GM10266 (cell line): ENCODE measurements at regions not wholly inside any gene's neighbourhood (a gene's known extent, or its start where the extent isn't known, plus 50 kb on each side); places are given as distances from the start of the nearest gene placed in this dataset.
A peak's percentile ranks its signal among the peaks of the same experiment; 100 is the strongest.

Source experiments
- DNase-seq: peaks from one replicate; pipeline ENCODE4 v3.0.0; 2012; ENCODE audit errors: extremely low spot score
- CTCF ChIP-seq: IDR thresholded peaks from 2 replicates; pipeline ENCODE4 v1.5.1; 2012; ENCODE audit warnings: mild to moderate bottlenecking, low read depth; ENCODE audit not compliant: control insufficient read depth, insufficient read depth; ENCODE audit errors: missing control alignments

- no peak for DNase-seq
- TF ChIP-seq CTCF: no peak
Measured at GRCh38 chr11:13169709-13170108, 107.9 kb upstream of the BMAL1 start.

GRCh38 chr11:13174090-13174489, 103.5 kb upstream of the BMAL1 start:
- TF ChIP-seq CTCF: no peak

GRCh38 chr11:13183094-13183825, 94.3 kb upstream of the BMAL1 start:
- peak; percentile 24 for DNase-seq

More at GRCh38 chr11:13174090-13174489, 103.5 kb upstream of the BMAL1 start:
- DNase-seq: no peak

GRCh38 chr11:13183826-13184196, 93.8 kb upstream of the BMAL1 start:
- DNase-seq: no peak
- no peak for TF ChIP-seq CTCF

More at GRCh38 chr11:13183094-13183825, 94.3 kb upstream of the BMAL1 start:
- TF ChIP-seq CTCF: peak; percentile 62

GRCh38 chr11:13184295-13184794, 93.2 kb upstream of the BMAL1 start:
- no peak for DNase-seq
- no peak for TF ChIP-seq CTCF

GRCh38 chr11:13188179-13188578, 89.4 kb upstream of the BMAL1 start:
- TF ChIP-seq CTCF: no peak
- no peak for DNase-seq

- TF ChIP-seq CTCF: no peak
- no peak for DNase-seq
Measured at GRCh38 chr11:13189561-13190426, 87.8 kb upstream of the BMAL1 start.
